A673 (cell line): ENCODE measurements at regions not wholly inside any gene's neighbourhood (a gene's known extent, or its start where the extent isn't known, plus 50 kb on each side); places are given as distances from the start of the nearest gene placed in this dataset.

Source experiments
- BruUV-seq: library from RNA; stranded (reverse); fragments of 400-500 nt; replicated peaks from 2 replicates; lab custom pipeline; 2021; lab: Mats Ljungman, UMichigan
- CTCF ChIA-PET: fragments of 300-600 bp; sonication (Branson Sonifier 250); formaldehyde crosslinking; loops from one replicate; lab custom pipeline; 2022; ENCODE audit warnings: antibody characterized with exemption; lab: Charles Lee
- POLR2A ChIA-PET: fragments of 300-600 bp; sonication (Branson Sonifier 250); formaldehyde crosslinking; loops from one replicate; lab custom pipeline; 2022; ENCODE audit warnings: antibody characterized with exemption; ENCODE audit not compliant: low non-redundant PET; lab: Charles Lee
- DNase-seq: peaks from one replicate; pipeline ENCODE4 v3.0.0-alpha.2; 2015; ENCODE audit warnings: low spot score
- H3K27ac ChIP-seq: fragments of 200-600 bp; sonication (generic); 2 replicates; pipeline ENCODE4 v1.5.1; 2016; ENCODE audit warnings: mixed run types, low read depth, mild to moderate bottlenecking, mixed read lengths, antibody characterized with exemption, low read length; ENCODE audit not compliant: poor library complexity, severe bottlenecking
- H3K27me3 ChIP-seq: fragments of 200-600 bp; sonication (generic); replicated peaks from 2 replicates; pipeline ENCODE4 v1.6.1; 2017; ENCODE audit warnings: mixed run types, low read depth, mild to moderate bottlenecking, mixed read lengths, antibody characterized with exemption, low read length; ENCODE audit not compliant: insufficient read depth, poor library complexity
- H3K36me3 ChIP-seq: fragments of 200-600 bp; sonication (generic); 2 replicates; pipeline ENCODE4 v1.6.1; 2016; ENCODE audit warnings: mixed run types, mild to moderate bottlenecking, mixed read lengths, antibody characterized with exemption, low read length; ENCODE audit not compliant: insufficient read depth, poor library complexity, severe bottlenecking
- H3K4me1 ChIP-seq: fragments of 200-600 bp; sonication (generic); 2 replicates; pipeline ENCODE4 v1.6.1; 2017; ENCODE audit warnings: mixed run types, mild to moderate bottlenecking, mixed read lengths, antibody characterized with exemption, low read length; ENCODE audit not compliant: insufficient read depth, poor library complexity, severe bottlenecking
- H3K4me3 ChIP-seq: fragments of 200-600 bp; sonication (generic); 2 replicates; pipeline ENCODE4 v1.5.1; 2016; ENCODE audit warnings: low read depth, mixed run types, mild to moderate bottlenecking, mixed read lengths, low read length; ENCODE audit not compliant: poor library complexity, severe bottlenecking
- H3K9me3 ChIP-seq: fragments of 200-600 bp; sonication (generic); 2 replicates; pipeline ENCODE4 v1.6.1; 2016; ENCODE audit warnings: mixed run types, low read depth, mild to moderate bottlenecking, mixed read lengths, antibody characterized with exemption, low read length; ENCODE audit not compliant: poor library complexity, severe bottlenecking
- EZH2 ChIP-seq: fragments of 200-600 bp; sonication (generic); IDR thresholded peaks from 2 replicates; pipeline ENCODE4 v1.6.1; 2017; ENCODE audit warnings: borderline replicate concordance, low read depth, mild to moderate bottlenecking, mixed read lengths, antibody characterized with exemption, low read length; ENCODE audit not compliant: poor library complexity, severe bottlenecking
- intact Hi-C: fragments of 100-400 bp; cut with micrococcal nuclease; formaldehyde crosslinking; loops from one replicate; pipeline ENCODE4 v1.10.0; 2022; ENCODE audit not compliant: unreplicated experiment
- TF ChIP-seq, protein P1 (sequence below): fragments of 300-800, 200-600 bp; sonication (generic); conservative IDR thresholded peaks from 2 replicates; pipeline ENCODE4 v1.5.1; 2017; ENCODE audit warnings: low read depth, mild to moderate bottlenecking, antibody characterized with exemption, low read length, moderate library complexity, mixed read lengths

DNA sequence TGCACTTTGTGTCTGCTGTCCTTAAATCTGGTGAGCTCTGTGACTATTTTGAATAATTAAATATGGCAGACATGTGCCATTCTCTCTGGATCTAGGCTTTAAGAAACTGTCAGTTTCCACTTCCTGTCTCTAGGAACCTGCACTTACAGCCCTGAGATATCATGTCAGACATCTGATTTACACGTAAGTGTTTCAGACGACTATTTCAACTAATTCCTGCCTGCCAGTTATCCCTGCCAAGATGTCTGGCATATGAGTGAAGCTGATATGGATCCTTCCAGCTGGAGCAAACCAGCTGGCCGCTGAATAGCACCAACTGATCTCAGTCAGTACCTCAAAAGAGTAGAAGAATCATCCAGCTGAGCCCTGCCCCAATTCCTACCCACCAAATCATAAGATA lies 362.2 kb upstream of the SMIM30 start:
- ChIA-PET CTCF (no interaction called here), POLR2A (no interaction called here)

DNA sequence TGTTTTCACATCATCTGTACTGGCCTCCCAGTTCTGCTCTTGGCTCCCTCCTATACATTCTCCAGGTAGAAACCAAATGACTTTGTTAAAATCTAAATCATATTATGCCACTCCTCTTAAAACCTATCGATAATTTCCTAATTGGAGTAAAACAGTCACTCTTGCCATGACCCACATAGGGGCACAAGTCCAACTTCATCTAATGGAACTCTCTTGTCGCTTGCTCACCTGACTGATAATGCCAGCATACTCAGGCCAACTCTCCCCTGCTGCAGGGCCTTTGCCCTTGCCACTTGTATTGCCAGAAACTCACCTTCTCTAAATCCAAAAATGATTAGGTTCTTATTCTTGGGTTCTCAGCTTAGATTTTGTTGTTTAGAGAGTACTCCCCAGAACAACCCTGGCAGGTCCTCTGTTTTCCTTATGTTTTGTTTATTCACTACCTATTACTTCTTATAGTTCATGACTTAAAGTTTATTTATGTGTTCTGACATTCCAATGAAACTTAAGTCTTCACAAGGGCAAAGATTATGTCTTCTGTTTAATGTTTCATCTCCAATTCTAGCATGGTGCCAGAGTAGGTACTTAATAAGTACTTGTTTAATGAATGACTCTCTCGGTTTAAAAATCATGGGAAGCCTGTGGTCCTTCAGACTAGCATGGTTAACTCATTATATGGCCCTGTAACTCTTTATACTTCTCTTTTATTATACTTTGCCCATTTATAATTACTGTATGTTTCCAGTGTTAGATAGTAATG lies 345.9 kb upstream of the SMIM30 start:
- Histone ChIP-seq H3K36me3 (no peaks in the 10 kb centered on the region), H3K4me1 (no peaks in the 10 kb centered on the region), H3K9me3 (no peaks in the 10 kb centered on the region), H3K27ac (no peak overlapping the region), H3K27me3 (no peaks in the 10 kb centered on the region), H3K4me3 (no peak overlapping the region)
- CTCF ChIA-PET, result no interaction called here
- no TSS peak for BruUV-seq
- intact Hi-C loops, result no loop called here
- TF ChIP-seq, protein P1, sequence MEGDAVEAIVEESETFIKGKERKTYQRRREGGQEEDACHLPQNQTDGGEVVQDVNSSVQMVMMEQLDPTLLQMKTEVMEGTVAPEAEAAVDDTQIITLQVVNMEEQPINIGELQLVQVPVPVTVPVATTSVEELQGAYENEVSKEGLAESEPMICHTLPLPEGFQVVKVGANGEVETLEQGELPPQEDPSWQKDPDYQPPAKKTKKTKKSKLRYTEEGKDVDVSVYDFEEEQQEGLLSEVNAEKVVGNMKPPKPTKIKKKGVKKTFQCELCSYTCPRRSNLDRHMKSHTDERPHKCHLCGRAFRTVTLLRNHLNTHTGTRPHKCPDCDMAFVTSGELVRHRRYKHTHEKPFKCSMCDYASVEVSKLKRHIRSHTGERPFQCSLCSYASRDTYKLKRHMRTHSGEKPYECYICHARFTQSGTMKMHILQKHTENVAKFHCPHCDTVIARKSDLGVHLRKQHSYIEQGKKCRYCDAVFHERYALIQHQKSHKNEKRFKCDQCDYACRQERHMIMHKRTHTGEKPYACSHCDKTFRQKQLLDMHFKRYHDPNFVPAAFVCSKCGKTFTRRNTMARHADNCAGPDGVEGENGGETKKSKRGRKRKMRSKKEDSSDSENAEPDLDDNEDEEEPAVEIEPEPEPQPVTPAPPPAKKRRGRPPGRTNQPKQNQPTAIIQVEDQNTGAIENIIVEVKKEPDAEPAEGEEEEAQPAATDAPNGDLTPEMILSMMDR, result no peak
- TF ChIP-seq EZH2, result no peak
- POLR2A ChIA-PET, result interaction anchor here (0.5 kb wide), 1 partner anchor 784 kb away, joined by 3 read pairs; no protein-coding TSS in a partner anchor
- no peak for DNase-seq

More for the DNA sequence above, 362.2 kb upstream of the SMIM30 start:
- Histone ChIP-seq H3K36me3 (no peaks in the 10 kb centered on the region), H3K9me3 (no peaks in the 10 kb centered on the region), H3K4me3 (no peak overlapping the region), H3K27me3 (no peaks in the 10 kb centered on the region), H3K27ac (no peak overlapping the region), H3K4me1 (no peaks in the 10 kb centered on the region)
- DNase-seq, result no peak
- intact Hi-C loops, result no loop called here
- no peak for TF ChIP-seq EZH2
- TF ChIP-seq, protein P1, result no peak
- BruUV-seq, result no TSS peak

DNA sequence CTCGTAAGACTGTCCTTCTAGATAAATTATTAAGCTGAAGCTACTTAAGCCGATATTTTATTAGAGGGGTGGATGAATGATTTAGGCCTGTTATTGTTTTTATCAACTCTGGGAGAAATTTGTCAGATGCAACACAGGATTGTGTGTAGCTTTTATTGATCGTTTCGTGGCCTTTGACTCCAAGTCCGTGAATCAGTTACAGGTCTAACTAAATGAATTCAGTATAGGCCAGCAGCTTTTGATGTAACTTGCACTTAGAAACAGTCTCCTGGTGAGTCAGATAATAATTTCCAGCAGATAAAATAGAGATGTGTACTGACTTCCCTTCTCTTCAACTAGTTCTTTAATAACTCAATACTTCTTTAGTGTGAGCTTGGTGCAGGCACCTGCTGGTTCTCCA lies 341.7 kb upstream of the SMIM30 start:
- intact Hi-C loops, result no loop called here
- CTCF ChIA-PET, result no interaction called here

More for the DNA sequence above, 341.7 kb upstream of the SMIM30 start:
- DNase-seq, result no peak
- no peaks in the 10 kb centered on the region for H3K36me3 ChIP-seq
- H3K4me3 ChIP-seq, result no peak overlapping the region
- BruUV-seq, result no TSS peak
- peaks cover 5% of the 10 kb centered on the region for H3K27me3 ChIP-seq
- H3K4me1 ChIP-seq, result no peaks in the 10 kb centered on the region
- H3K27ac ChIP-seq, result no peak overlapping the region
- POLR2A ChIA-PET, result no interaction called here
- no peak for TF ChIP-seq EZH2
- TF ChIP-seq, protein P1, result no peak
- no peaks in the 10 kb centered on the region for H3K9me3 ChIP-seq
